A673 (cell line): ENCODE measurements at regions not wholly inside any gene's neighbourhood (a gene's known extent, or its start where the extent isn't known, plus 50 kb on each side); places are given as distances from the start of the nearest gene placed in this dataset.

Experiments
- CTCF ChIP-seq: fragments of 300-800, 200-600 bp; sonication (generic); conservative IDR thresholded peaks from 2 replicates; pipeline ENCODE4 v1.5.1; 2017; ENCODE audit warnings: low read depth, mild to moderate bottlenecking, antibody characterized with exemption, low read length, moderate library complexity, mixed read lengths
- EZH2 ChIP-seq: fragments of 200-600 bp; sonication (generic); IDR thresholded peaks from 2 replicates; pipeline ENCODE4 v1.6.1; 2017; ENCODE audit warnings: borderline replicate concordance, low read depth, mild to moderate bottlenecking, mixed read lengths, antibody characterized with exemption, low read length; ENCODE audit not compliant: poor library complexity, severe bottlenecking

- TF ChIP-seq CTCF (no peak), EZH2 (no peak)
Observed at GRCh38 chr5:125190232-125191087, 444.0 kb upstream of the ZNF608 start.
